ENCODE measurements at regions not wholly inside any gene's neighbourhood (a gene's known extent, or its start where the extent isn't known, plus 50 kb on each side); places are given as distances from the start of the nearest gene placed in this dataset.
"Not testable (repeated sequence)": the region's sequence is repeated elsewhere in the genome, so short reads cannot be mapped to it uniquely, and the experiment has no call there.

DNA sequence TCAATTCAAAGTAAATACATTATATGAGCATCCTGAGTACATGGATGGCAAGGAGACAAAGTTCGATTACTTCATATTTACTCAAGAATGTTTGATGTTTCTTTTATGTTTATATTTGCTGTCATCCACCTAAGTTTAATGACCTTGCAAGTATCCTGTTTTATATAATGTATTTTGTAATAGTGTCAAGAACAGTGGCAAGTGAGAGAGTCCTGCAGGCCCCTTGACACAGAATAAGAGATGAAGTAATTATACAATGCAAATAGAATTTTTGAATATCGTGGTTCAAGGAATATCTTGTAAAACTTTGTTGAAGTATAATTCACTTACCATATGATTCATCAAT is 68.8 kb upstream of the UGT2A3 start:
- TF ChIP-seq, protein P1, sequence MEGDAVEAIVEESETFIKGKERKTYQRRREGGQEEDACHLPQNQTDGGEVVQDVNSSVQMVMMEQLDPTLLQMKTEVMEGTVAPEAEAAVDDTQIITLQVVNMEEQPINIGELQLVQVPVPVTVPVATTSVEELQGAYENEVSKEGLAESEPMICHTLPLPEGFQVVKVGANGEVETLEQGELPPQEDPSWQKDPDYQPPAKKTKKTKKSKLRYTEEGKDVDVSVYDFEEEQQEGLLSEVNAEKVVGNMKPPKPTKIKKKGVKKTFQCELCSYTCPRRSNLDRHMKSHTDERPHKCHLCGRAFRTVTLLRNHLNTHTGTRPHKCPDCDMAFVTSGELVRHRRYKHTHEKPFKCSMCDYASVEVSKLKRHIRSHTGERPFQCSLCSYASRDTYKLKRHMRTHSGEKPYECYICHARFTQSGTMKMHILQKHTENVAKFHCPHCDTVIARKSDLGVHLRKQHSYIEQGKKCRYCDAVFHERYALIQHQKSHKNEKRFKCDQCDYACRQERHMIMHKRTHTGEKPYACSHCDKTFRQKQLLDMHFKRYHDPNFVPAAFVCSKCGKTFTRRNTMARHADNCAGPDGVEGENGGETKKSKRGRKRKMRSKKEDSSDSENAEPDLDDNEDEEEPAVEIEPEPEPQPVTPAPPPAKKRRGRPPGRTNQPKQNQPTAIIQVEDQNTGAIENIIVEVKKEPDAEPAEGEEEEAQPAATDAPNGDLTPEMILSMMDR (IDR thresholded peaks at IDR 0.05) = not testable (repeated sequence)
- TF ChIP-seq POLR2A (IDR thresholded peaks at IDR 0.05) = not testable (repeated sequence)
